NCI-H2081 (cell line): ENCODE measurements at regions not wholly inside any gene's neighbourhood (a gene's known extent, or its start where the extent isn't known, plus 50 kb on each side); places are given as distances from the start of the nearest gene placed in this dataset.
A peak's percentile ranks its signal among the peaks of the same experiment; 100 is the strongest.
"Not testable (repeated sequence)": the region's sequence is repeated elsewhere in the genome, so short reads cannot be mapped to it uniquely, and the experiment has no call there.

ENCODE experiments used
- DNase-seq, 2 experiments: peaks; one replicate each; lab custom pipeline; 2025; lab: John Stamatoyannopoulos, UW

DNA sequence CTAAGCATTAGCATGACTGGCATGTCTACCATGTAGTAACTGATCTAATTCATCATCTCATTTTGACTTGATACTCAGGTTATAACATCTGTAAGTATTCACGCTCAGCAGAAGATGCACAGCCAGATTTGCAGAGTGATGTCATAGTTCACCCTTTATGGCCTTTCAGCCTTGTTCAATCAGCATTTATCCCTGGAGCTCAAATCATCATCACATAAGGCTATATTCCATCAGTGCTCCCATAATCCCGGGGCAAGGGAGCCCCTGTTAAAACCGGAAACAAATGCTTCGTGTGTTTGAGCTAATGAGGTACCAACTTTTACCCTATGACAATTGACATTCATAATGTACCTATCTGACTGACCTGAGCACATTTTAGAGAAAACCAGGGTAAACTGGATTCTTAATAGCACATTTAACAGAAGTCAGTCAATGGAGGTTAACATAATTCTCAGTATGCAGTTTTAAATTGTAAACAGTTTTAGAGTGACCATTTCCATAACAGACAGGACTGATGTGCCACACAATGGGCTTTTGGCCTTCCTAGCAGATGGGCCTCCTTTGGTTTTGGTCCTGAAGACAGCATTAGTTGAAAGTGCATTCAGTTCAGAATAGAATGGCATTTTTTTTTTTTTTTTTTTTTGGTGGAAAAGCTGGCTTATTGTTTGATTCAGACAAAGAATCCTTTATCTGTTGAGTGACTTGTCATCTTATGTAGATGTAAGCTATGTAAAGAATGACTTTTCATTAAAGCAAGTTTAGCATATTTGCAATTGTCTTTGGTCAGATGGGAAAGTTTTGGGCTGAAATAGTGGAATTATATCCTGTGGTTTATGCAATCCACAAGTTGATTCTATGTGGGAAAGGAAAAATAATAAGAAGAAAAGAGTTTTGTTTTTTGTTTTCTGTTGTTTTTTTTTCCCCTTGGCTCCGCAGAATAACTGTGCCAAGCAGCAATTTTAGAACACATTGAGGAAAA, 866.0 kb upstream of the ACVR2A start:
- DNase-seq, result no peak

DNA sequence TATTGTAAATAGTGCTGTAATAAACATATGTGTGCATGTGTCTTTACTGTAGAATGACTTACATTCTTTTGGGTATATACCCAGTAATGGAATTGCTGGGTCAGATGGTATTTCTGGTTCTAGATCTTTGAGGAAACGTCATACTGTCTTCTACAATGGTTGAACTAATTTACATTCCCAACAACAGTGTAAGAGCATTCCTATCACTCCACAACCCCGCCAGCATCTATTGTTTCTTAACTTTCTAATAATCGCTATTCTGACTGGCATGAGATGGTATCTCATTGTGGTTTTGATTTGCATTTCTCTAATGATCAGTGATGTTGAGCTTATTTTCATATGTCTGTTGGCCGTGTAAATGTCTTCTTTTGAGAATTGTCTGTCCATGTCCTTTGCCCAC, 873.8 kb upstream of the ACVR2A start:
- not testable (repeated sequence) for DNase-seq

DNA sequence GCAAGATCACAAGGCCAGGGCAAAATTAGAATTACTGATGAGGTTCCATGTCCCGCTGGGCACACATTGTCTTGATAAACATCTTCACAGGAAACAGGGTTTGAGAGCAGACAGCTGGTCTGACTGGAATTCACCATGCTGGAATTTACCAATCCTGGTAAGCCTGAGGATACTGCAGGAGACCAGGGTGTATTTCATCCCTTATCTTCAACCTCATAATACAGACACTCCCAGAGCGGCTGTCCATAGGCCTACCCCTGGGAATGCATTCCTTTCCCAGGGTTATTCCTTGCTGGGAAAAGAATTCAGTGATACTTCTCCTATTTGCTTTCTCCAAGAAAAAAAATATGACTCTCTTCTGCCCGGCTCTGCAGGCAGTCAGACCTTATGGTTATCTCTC, 875.1 kb upstream of the ACVR2A start:
- not testable (repeated sequence) for DNase-seq

DNA sequence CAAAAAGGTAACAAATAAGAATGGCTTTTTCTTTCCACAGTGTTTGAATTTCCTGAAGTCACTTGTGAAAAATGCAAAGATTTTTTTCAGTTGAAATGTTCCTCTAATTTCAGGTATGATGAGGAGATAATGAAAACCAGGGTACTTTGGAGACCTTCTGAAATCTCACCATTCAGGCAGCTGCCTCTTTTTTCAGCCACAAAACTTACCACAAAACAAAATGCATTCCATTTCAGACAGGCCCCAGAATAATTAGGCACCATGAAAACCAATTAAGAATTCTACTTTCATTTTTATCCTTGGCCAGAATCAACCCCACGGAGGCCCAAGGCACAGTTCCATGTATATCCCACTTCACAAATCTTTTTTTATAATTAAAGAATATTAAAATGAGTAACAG, 880.3 kb upstream of the ACVR2A start:
- DNase-seq, result no peak

DNA sequence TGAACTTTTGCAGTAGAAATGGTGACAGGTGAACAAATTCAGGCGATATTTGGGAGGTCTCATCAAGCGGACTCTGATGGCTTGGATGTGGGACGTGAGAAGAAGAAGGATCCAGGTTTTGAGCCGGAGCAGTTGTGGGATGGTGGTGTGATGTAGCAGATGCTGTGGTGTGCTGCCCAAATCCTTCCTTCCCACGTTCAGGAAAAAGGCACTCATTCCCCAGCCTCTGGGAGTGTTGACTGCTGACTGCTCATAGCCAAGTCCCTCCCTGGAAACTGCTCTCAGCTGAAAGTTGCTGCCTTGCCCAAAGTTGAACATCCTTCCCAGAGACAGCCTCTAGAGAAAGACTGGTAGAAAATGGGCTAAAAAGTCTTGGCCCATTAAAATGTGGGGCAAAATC, 890.3 kb upstream of the ACVR2A start:
- no peak for DNase-seq

DNA sequence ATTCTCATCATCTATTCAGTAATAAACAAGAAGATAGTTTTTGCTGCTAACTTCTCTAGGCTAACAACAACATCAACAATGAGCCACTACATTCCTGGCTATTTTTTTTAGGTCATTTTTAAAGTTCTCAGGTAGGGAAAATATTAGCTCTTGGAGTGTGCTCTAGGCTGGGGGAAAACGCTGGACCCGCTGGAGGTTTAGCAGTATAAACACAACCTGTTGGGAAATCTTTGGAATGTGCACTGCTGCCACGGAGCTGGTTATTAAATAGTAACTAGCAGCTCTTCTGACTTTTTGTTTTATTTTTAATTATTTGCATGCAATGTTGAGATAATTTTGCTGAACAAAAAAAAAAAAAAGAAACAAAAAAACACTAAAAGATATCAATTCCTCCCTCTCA, 892.1 kb upstream of the ACVR2A start:
- DNase-seq, result no peak

DNA sequence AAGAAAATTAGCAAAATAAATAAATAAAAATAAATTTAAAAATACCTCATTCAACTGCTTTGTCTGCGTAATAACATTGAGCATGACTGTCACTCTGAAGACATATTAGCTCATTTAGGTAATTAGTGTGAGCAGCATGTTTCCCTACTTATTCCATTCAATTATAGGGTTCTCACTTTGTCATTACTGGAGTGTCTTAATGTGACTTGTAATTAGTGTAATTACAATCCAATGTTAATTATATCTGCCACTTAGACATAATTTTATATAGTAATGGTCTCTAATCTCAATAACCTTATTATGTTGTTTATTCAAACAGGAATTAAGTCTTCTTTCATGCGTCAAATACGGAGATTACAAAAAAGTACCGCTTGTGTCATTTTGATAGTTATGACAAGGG, 893.9 kb upstream of the ACVR2A start:
- peak in 1 of 2 experiments; percentile 44 for DNase-seq

DNA sequence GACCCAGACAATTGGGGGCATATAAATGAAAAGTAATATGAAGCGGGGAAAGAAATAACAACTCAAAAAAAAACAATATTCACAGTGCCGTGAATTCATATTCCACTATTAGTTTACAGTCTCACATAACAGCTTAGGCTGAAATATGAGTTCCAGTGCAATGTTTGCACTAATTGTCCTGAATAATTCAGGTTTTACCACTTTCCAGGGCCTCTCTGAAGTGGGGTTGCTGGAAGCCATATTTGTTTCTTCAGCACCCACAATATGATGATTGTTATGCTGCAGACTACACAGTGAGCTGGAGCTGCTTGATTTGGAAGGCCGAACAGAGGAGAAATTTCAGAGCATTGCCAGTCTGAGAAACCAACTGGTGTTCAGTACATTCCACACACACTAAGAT, 894.5 kb upstream of the ACVR2A start:
- DNase-seq, result no peak

DNA sequence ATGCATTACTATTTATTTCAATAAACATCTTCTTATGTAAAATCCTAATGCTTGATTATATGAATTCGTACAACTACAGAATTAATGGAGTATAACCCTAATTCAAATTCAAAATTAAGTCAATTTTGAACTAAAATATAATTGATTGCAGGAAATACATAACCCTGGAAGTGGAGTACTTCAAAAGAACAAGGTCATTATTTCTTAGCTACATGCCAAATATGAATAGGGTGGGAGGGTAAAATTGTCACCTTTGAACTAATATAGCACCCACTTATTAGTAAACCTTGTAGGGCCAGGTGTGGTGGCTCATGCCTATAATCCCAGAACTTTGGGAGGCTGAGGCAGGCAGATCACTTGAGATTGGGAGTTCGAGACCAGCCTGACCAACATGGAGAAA, 895.4 kb upstream of the ACVR2A start:
- no peak for DNase-seq

DNA sequence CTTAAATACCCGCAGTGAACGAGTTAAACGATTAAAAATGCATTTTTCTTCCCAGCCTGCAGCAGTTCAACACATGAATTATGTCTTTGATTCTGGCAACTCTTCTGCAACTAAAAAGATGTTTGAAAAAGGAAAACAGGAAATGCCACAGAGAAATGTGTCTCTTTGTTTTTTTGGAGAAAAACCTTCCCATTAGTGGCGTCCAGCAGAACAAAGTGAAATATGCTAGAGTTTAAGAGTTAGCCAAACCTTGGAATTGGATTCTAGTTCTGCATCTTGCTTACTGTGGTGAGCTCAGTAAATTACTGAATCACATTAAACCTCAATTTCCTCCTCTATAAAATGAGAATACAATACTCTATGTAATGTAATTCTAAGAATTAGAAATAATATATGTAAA, 900.2 kb upstream of the ACVR2A start:
- DNase-seq, result no peak

DNA sequence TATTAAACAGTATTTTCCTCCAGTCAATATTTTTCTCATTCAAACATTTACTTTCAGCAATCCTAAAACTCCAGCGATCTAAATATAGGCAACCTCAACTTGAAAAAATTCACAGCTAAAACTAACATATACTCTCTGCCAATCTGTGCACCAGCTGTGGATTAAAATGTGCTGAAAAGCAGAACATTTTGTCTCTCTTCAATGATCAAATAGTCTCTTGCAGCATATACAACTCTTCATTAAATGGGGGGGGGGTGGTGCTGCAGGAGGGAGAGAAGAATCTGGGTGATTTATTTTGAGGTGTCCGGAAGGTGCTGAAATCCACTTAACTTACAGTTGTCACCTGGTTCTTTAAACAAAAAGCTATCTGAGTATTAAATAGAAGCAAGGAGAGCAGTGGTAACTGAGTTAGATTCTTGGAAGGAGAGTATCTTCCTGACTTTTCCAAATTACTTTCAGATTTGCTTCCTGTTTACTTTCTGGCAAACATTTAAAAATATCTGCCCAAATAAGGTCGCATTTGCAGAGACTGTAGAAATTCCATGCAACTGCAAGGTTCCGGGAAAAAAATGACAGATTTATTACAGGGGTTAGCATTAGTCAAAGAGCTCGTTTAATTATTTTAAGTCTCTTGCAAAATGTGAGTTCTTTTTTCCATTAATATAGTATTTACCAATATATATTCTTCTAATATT, 904.7 kb upstream of the ACVR2A start:
- DNase-seq, result no peak

DNA sequence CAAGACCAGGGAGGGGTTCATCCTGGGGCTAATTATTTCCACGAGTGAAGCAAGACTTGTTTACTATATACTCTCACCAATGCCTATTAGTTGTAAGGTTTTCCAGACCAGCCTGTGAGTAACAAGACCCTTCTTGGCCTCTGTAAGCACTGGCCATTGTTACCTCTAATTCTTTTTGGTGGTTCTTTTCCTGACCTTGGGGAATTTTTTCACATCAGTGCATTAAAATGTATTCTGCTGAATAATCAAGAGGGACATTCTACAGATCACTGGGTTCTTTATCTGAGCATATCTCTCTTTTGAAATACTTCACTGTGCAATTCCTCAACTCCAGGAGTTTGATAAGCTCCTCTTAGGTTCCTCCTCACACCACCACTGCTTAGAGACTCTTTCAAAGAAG, 909.9 kb upstream of the ACVR2A start:
- DNase-seq, result no peak

DNA sequence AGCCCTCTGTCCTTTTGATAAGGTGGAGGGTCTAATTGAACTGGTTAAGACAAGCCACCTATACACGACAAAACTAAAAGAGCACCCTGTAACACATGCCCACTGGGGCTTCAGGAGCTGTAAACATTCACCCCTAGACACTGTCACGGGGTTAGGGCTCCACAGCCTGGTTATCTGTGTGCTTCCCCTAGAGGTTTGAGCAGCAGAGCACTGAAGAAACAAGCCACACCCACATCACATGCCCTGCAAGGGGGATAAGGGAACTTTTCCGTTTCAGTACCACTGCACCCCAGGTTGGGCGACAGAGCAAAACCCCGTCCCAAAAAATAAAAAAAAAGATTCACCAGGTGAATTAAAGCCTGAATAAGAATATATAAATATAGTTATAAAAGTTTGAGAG, 913.7 kb upstream of the ACVR2A start:
- DNase-seq, result no peak

DNA sequence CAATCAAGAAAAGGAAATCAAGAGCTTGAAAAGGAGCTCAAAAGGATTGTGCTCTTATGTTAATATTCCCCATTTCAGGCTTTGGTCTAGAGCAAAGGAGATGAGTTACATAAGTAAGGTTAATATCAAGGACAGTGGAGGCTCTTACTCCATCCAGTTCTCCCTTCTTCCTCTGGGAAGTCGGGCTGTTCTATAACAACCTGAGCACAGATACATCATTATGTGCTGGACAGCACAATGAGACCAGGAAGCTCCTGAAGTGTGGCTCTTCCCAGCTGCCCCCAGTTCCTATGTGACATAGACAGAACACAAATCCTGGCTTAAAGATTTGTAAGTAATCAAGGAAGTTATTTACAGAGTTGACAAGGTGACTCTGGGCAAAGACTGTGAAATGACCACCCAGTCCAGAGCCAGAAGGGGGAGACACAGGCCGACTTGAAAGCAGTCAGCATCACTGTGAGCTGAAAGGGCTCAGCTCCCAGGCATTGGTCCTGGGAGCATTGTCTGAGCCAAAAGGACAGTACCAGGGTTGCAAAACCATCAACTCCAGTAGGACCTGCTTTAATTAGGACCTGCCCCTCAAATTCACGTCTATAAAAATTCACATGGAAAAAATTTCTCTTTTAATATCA, 917.6 kb upstream of the ACVR2A start:
- DNase-seq, result peak in 1 of 2 experiments; percentile 45

DNA sequence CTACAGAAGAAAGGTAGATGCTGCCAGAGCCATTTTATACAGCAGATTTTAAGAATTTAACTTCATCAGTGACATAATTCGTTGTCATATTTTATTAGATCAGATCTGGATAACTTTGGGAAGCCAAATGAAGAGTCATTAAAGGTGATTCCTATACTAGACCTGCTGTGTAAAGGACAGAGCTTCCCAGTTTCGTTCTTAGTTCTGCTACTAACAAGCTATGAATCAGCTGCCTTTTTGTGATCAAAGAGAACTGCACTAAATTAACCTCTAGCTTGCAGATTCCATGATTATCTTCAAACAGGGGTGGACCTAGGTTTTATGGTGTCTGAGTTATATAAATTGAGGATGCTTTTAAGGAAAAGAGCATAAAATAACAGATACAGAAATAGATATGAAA, 926.5 kb upstream of the ACVR2A start:
- DNase-seq, result no peak

DNA sequence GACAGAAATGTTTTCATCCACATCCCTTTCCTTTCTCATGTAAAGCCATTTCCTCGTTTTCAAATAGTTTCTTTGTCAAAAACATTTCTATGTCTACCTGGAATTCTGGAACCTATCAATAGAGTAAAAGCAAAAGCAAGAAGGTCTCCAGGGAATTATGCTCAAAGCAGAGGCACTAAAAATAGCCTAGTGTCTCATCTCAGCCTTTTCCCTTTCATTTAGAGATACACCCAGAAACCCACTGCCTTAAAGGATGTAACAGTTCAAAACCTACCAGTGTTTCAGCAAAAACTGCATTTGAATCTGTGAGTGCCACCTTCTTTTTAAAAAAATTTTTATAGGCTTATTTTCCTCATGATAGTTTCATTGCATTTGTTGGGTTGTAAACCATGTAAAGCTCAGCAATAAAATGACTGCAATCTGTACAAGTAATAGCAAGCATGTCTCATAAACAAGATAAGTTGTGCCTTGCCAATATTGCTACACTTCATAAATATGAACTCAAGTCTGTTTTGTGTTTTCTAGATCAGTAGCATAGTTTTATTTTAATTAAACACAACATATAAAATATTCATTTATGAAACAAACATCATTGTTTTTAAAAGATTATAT, 927.3 kb upstream of the ACVR2A start:
- DNase-seq, result no peak

DNA sequence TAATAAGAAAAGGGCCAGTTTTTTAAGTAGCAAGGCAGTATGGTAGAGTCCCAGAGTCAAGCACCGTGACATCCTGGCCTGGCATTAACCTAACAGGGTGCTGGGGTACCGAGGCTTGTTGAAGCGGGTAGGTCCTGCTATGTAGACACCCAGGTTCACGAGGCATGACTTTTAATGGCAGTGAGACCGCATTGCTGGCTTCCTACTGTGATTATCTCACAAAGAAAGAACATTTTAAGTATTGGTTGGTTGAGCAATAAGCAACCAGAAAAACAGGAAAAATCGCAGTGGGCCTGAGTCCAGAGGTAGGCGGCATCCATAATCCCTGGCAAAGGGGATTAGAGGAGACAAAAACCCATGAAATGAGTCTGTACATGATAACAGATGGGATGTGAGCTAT, 927.9 kb upstream of the ACVR2A start:
- no peak for DNase-seq

DNA sequence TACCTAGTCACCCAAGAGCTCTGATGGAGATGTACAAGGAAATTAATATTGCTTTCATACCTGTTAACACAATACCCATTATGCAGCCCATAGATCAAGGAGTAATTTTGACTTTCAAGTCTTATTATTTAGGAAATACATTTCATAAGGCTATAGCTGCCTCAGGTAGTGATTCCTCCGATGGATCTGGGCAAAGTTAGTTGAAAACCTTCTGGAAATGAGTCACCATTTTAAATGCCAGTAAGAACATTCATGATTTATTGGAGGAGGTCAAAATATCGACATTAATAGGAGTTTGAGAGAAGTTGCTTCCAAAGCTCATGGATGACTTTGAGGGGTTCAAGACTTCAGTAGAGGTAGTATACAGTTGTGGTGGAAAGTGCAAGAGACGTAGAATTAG, 931.4 kb upstream of the ACVR2A start:
- no peak for DNase-seq

DNA sequence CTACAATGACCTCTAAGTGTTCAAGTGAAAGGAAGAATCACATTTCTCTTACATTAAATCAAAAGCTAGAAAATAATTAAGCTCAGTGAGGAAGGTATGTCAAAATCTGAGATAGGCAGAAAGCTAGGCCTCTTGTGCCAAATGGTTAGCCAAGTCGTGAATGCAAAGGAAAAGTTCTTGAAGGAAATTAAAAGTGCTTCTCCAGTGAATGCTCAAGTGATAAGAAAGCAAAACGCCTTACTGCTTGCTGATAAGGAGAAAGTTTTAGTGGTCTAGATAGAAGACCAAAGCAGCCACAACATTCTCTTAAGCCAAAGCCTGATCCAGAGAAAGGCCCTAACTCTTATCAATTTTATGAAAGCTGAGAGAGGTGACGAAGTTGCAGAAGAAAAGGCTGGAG, 932.3 kb upstream of the ACVR2A start:
- DNase-seq, result no peak

DNA sequence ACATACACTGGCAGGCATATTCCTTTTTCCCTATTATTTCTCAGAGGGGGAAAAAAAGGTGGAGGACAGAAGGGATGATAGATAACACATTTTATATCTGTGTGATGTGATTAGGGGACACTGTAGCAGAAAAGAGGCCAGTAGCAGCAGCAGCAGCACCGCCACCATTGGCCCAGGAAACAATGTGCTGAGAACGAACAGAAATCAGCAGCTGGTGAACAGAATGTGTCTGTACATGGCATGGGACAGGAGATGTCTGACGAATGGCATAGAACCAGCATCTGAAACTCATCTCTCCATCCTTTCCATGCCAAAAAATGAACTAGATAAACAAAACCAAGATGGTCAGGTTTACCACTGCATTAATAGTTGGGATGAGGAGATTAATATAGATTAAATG, 936.1 kb upstream of the ACVR2A start:
- DNase-seq, result no peak

DNA sequence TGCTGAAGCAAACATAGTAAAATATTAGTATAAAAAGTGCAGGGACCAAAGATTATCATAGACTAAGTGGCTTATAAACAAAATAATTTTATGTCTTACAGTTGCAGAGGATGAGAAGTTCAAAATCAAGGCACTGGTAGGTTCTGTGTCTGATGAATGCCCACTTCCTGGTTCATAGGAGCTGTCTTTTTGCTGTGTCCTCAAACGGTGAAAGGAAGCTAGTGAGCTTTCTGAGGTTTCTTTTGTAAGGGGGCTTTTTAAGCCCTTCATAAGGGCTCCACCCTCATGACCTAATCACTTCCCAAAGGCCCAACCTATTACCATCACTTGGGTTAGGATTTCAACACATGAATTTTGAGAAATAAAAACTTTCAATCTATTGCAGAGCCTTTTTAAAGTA, 946.7 kb upstream of the ACVR2A start:
- DNase-seq, result no peak

DNA sequence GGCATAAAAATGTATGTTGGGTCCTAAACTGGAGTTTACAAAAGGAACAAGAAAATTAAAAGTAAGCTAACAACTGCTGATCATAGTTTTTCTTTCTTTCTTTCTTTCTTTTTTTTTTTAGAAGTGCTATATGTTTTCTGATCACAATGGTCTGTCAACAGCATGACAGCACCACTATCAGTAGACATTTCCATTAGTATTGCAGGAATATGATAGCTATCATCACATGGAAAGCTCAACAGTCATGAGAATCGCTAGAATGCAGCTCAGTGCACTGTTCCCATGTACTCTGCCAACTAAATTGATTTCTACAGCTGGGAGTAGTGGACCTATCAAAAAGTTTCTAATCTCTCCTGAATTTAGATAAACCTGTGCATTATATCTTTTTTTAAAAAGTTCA, 950.3 kb upstream of the ACVR2A start:
- no peak for DNase-seq
